H1 (cell line): ENCODE measurements at regions not wholly inside any gene's neighbourhood (a gene's known extent, or its start where the extent isn't known, plus 50 kb on each side); places are given as distances from the start of the nearest gene placed in this dataset.
A peak's percentile ranks its signal among the peaks of the same experiment; 100 is the strongest.

ENCODE experiments used
- CTCF ChIA-PET: fragments of 300-600 bp; sonication (Branson Sonifier 250); formaldehyde crosslinking; loops from one replicate; lab custom pipeline; 2021; ENCODE audit not compliant: partially characterized antibody; lab: Charles Lee
- POLR2A ChIA-PET: fragments of 300-600 bp; sonication (Branson Sonifier 250); formaldehyde crosslinking; loops from one replicate; lab custom pipeline; 2021; ENCODE audit warnings: inconsistent platforms; ENCODE audit not compliant: partially characterized antibody; lab: Charles Lee
- DNase-seq, 2 experiments: peaks; one replicate each; pipeline versions ENCODE4 v3.0.0 to v3.0.0-alpha.2; 2010 to 2022; ENCODE audit warnings: low spot score in 2 of 2, low read depth in 1 of 2, mixed read lengths in 1 of 2
- FAIRE-seq: peaks from 2 replicates; lab custom pipeline; 2011; peaks lifted over from hg19 to GRCh38; lab: Jason Lieb, UNC
- H2AFZ ChIP-seq: 2 replicates; pipeline ENCODE4 v1.8.1; 2012; ENCODE audit warnings: low read length, inconsistent platforms
- H2AK5ac ChIP-seq: 2 replicates; pipeline ENCODE4 v1.6.1; 2013; ENCODE audit warnings: low read depth, low read length
- H2BK120ac ChIP-seq: replicated peaks from 2 replicates; pipeline ENCODE3; 2013; ENCODE audit warnings: low read depth, low read length, inconsistent platforms
- H2BK12ac ChIP-seq: 2 replicates; pipeline ENCODE4 v1.6.1; 2013; ENCODE audit warnings: low read depth, low read length
- H2BK15ac ChIP-seq: 2 replicates; pipeline ENCODE4 v1.6.1; 2013; ENCODE audit warnings: low read length
- H2BK20ac ChIP-seq: 2 replicates; pipeline ENCODE4 v1.6.1; 2013; ENCODE audit warnings: low read length
- H2BK5ac ChIP-seq: 2 replicates; pipeline ENCODE4 v1.6.1; 2013; ENCODE audit warnings: low read depth, low read length
- H3K14ac ChIP-seq: 2 replicates; pipeline ENCODE4 v1.6.1; 2013; ENCODE audit warnings: inconsistent platforms; ENCODE audit not compliant: insufficient read length
- H3K18ac ChIP-seq: 2 replicates; pipeline ENCODE4 v1.6.1; 2013; ENCODE audit warnings: low read length; ENCODE audit errors: extremely low read depth
- H3K23ac ChIP-seq: 2 replicates; pipeline ENCODE4 v1.6.1; 2013; ENCODE audit warnings: inconsistent platforms; ENCODE audit not compliant: insufficient read length
- H3K23me2 ChIP-seq: 2 replicates; pipeline ENCODE4 v1.6.1; 2013; ENCODE audit warnings: low read depth, low read length
- H3K27ac ChIP-seq: 2 replicates; pipeline ENCODE4 v1.6.1; 2011; ENCODE audit warnings: low read depth, low read length, inconsistent platforms
- H3K27me3 ChIP-seq, 4 experiments: replicated peaks in 1 of 4; 1 replicate in 1 of 4; 2 replicates in 3 of 4; pipeline versions ENCODE4 v1.6.1 to v1.8.1; 2011 to 2013; ENCODE audit warnings: low read length in 3 of 4, mild to moderate bottlenecking in 3 of 4, inconsistent platforms in 2 of 4, mixed read lengths in 2 of 4, moderate library complexity in 1 of 4; ENCODE audit not compliant: control insufficient read depth in 3 of 4, insufficient read depth in 3 of 4; ENCODE audit errors: extremely low read depth in 1 of 4
- H3K36me3 ChIP-seq, 4 experiments: 2 replicates each; pipeline versions ENCODE4 v1.6.1 to v1.8.1; 2011 to 2013; ENCODE audit warnings: mild to moderate bottlenecking in 4 of 4, low read length in 3 of 4, moderate library complexity in 2 of 4, control low read depth in 1 of 4, inconsistent platforms in 1 of 4; ENCODE audit not compliant: insufficient read depth in 4 of 4, control insufficient read depth in 2 of 4
- H3K4ac ChIP-seq: replicated peaks from 2 replicates; pipeline ENCODE3; 2013; ENCODE audit warnings: low read length, low read depth, mixed read lengths, inconsistent platforms; ENCODE audit not compliant: insufficient read length
- H3K4me1 ChIP-seq, 4 experiments: replicated peaks in 1 of 4; 1 replicate in 1 of 4; 2 replicates in 3 of 4; pipeline versions ENCODE4 v1.6.1 to v1.8.1; 2011 to 2013; ENCODE audit warnings: low read length in 3 of 4, inconsistent platforms in 2 of 4, mixed read lengths in 1 of 4; ENCODE audit not compliant: insufficient read depth in 4 of 4, control insufficient read depth in 3 of 4
- H3K4me2 ChIP-seq, 2 experiments: 2 replicates each; pipeline versions ENCODE4 v1.6.1 to v1.8.1; 2011 to 2013; ENCODE audit warnings: low read depth in 2 of 2, low read length in 2 of 2, control low read depth in 1 of 2, inconsistent platforms in 1 of 2, mild to moderate bottlenecking in 1 of 2; ENCODE audit not compliant: insufficient read depth in 1 of 2
- H3K4me3 ChIP-seq, 4 experiments: fragments of 200-600, 300-600 bp in 1 of 4; sonication (generic), shearing (Covaris generic), sonication (Bioruptor Twin) in 1 of 4; 2 replicates each; pipeline versions ENCODE4 v1.5.1 to v1.8.1; 2011 to 2016; ENCODE audit warnings: low read length in 4 of 4, low read depth in 3 of 4, control low read depth in 2 of 4, inconsistent platforms in 2 of 4, mild to moderate bottlenecking in 2 of 4, mixed read lengths in 1 of 4, moderate library complexity in 1 of 4; ENCODE audit not compliant: insufficient read depth in 2 of 4; ENCODE audit errors: extremely low read depth in 1 of 4
- H3K56ac ChIP-seq: replicated peaks from 2 replicates; pipeline ENCODE3; 2013; ENCODE audit warnings: low read depth, mild to moderate bottlenecking, mixed read lengths, low read length, inconsistent platforms; ENCODE audit not compliant: insufficient read length
- H3K79me1 ChIP-seq: 2 replicates; pipeline ENCODE4 v1.6.1; 2013; ENCODE audit warnings: low read depth, low read length, control low read depth
- H3K79me2 ChIP-seq, 2 experiments: 2 replicates each; pipeline versions ENCODE4 v1.6.1 to v1.8.1; 2012 to 2013; ENCODE audit warnings: low read length in 2 of 2, mild to moderate bottlenecking in 2 of 2, inconsistent platforms in 1 of 2; ENCODE audit not compliant: insufficient read depth in 2 of 2, control insufficient read depth in 1 of 2
- H3K9ac ChIP-seq, 4 experiments: replicated peaks in 1 of 4; 1 replicate in 1 of 4; 2 replicates in 3 of 4; pipeline versions ENCODE4 v1.6.1 to v1.8.1; 2011 to 2013; ENCODE audit warnings: low read depth in 3 of 4, low read length in 3 of 4, control low read depth in 2 of 4, mild to moderate bottlenecking in 2 of 4, moderate library complexity in 2 of 4, inconsistent platforms in 1 of 4; ENCODE audit errors: extremely low read depth in 1 of 4
- H3K9me3 ChIP-seq, 2 experiments: 2 replicates each; pipeline versions ENCODE4 v1.6.1 to v1.8.1; 2012 to 2013; ENCODE audit warnings: mild to moderate bottlenecking in 2 of 2, moderate library complexity in 2 of 2, control low read depth in 1 of 2, inconsistent platforms in 1 of 2, low read depth in 1 of 2, low read length in 1 of 2, mixed read lengths in 1 of 2; ENCODE audit not compliant: insufficient read depth in 2 of 2
- H4K20me1 ChIP-seq, 2 experiments: replicated peaks in 1 of 2; 2 replicates each; pipeline versions ENCODE3 to v1.8.1; 2011 to 2013; ENCODE audit warnings: inconsistent platforms in 2 of 2, low read length in 2 of 2, mild to moderate bottlenecking in 1 of 2; ENCODE audit not compliant: insufficient read depth in 2 of 2, control insufficient read depth in 1 of 2
- H4K5ac ChIP-seq: 2 replicates; pipeline ENCODE4 v1.6.1; 2013; ENCODE audit warnings: low read length, low read depth, mixed read lengths, inconsistent platforms; ENCODE audit not compliant: insufficient read length
- H4K8ac ChIP-seq: 2 replicates; pipeline ENCODE4 v1.8.0; 2013; ENCODE audit warnings: mild to moderate bottlenecking, moderate library complexity, low read length, inconsistent platforms; ENCODE audit not compliant: insufficient read depth; ENCODE audit errors: extremely low read depth
- H4K91ac ChIP-seq: replicated peaks from 2 replicates; pipeline ENCODE3; 2013; ENCODE audit warnings: low read length, mixed read lengths, inconsistent platforms; ENCODE audit not compliant: insufficient read length
- CBX5 ChIP-seq: fragments of 300-800, 300-1000 bp; sonication (generic); IDR thresholded peaks from 2 replicates; pipeline ENCODE4 v1.7.1; 2016; ENCODE audit warnings: antibody characterized with exemption, low read length, low read depth
- CREB1 ChIP-seq: IDR thresholded peaks from 2 replicates; pipeline ENCODE4 v1.6.1; 2012; ENCODE audit warnings: inconsistent platforms
- EGR1 ChIP-seq: IDR thresholded peaks from 2 replicates; pipeline ENCODE4 v1.6.1; 2011; ENCODE audit warnings: low read depth, low read length, borderline replicate concordance
- GTF2F1 ChIP-seq: IDR thresholded peaks from 2 replicates; pipeline ENCODE4 v1.6.1; 2012; ENCODE audit warnings: low read depth, low read length, improper control_type of control experiment, borderline replicate concordance
- JUN ChIP-seq: IDR thresholded peaks from 2 replicates; pipeline ENCODE4 v1.6.1; 2011; ENCODE audit warnings: low read depth, mild to moderate bottlenecking, improper control_type of control experiment, low read length
- NRF1 ChIP-seq: IDR thresholded peaks from 2 replicates; pipeline ENCODE4 v1.6.1; 2011; ENCODE audit warnings: mild to moderate bottlenecking, low read depth, low read length, improper control_type of control experiment
- RXRA ChIP-seq: IDR thresholded peaks from 2 replicates; pipeline ENCODE4 v1.6.1; 2011; ENCODE audit warnings: low read depth, mild to moderate bottlenecking, low read length, moderate library complexity; ENCODE audit not compliant: insufficient read depth
- SIN3A ChIP-seq, 2 experiments: IDR thresholded peaks in 1 of 2; conservative IDR thresholded peaks in 1 of 2; 2 replicates each; pipeline ENCODE4 v1.6.1; 2011 to 2012; ENCODE audit warnings: low read length in 2 of 2, improper control_type of control experiment in 1 of 2, low read depth in 1 of 2, mild to moderate bottlenecking in 1 of 2
- SIRT6 ChIP-seq: IDR thresholded peaks from one replicate; pipeline ENCODE4 v1.7.1; 2012; ENCODE audit warnings: low read length, inconsistent platforms
- SP2 ChIP-seq: IDR thresholded peaks from 2 replicates; pipeline ENCODE4 v1.6.1; 2012; ENCODE audit warnings: mild to moderate bottlenecking, low read length, inconsistent platforms
- TAF1 ChIP-seq: IDR thresholded peaks from 2 replicates; pipeline ENCODE4 v1.6.1; 2011; ENCODE audit warnings: mild to moderate bottlenecking, low read depth, low read length
- WGBS, 2 experiments: shearing (Covaris generic) in 1 of 2; methylation state at CpG; one replicate each; pipeline versions ENCODE4 v1.1.6 to v1.1.7; 2013 to 2015; ENCODE audit warnings: low lambda C conversion rate in 2 of 2, mixed read lengths in 2 of 2, inconsistent platforms in 1 of 2, low coverage in 1 of 2, missing lambda C conversion rate in 1 of 2; ENCODE audit not compliant: insufficient replicate concordance in 2 of 2, insufficient coverage in 1 of 2, insufficient read length in 1 of 2; ENCODE audit errors: extremely low coverage in 1 of 2, missing lambda C conversion rate in 1 of 2; 5-methylcytosine and 5-hydroxymethylcytosine counted together
- TF ChIP-seq, protein P1 (sequence below), 3 experiments: IDR thresholded peaks; 1 replicate in 2 of 3; 2 replicates in 1 of 3; pipeline versions ENCODE4 v1.5.1 to v1.6.1; 2011; ENCODE audit warnings: low read length in 3 of 3, mild to moderate bottlenecking in 3 of 3, inconsistent platforms in 2 of 3, low read depth in 1 of 3, moderate library complexity in 1 of 3; ENCODE audit not compliant: insufficient read depth in 1 of 3; ENCODE audit errors: control extremely low read depth in 1 of 3

DNA sequence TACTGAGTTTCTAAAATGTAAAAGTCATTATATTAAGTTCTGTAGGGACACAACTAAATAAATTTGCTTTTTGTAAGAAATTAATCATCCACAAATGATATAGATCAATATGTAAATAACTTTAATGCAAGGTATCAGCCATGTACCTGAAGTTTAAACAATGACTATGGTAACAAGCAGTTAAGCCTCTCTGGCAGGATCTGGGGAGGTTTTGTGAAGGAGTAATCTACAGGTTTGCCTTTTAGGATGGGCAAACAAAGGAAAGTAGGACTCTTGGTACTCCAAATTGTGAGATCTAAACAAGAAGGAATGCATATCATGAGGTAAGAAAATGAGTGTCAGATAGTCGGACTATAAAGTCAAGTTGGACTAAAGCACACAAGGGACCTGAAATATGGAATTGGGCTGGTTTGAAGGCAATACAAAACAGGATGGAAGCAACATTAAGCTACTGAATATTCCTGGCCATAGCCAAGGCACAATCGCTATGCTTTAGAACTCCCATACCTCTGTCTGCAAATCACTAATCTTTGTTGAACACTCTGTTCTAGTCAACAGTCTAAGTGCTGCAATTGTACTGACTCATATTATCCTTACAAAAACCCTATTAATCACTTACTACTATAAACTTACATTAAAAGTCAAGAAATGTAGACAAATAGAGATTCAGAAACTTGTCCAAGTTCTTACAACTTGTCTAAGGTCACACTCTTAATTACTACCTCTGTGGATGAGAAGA lies 412.8 kb downstream of the DIPK2A start:
- H2BK20ac ChIP-seq = no peak overlapping the region
- 0 out of 2 replicates have a peak overlapping the region, but pooled peaks have one; percentile 1 for H2AFZ ChIP-seq
- no peak overlapping the region for H3K14ac ChIP-seq
- H4K8ac ChIP-seq = no peak overlapping the region
- no peak overlapping the region for H3K23ac ChIP-seq
- peaks cover 0 to 6% (median 0%) of the 10 kb centered on the region in 4 experiments; a peak in 1 of 7 replicates for H3K4me1 ChIP-seq
- no peak overlapping the region for H3K27ac ChIP-seq
- no peak overlapping the region for H3K18ac ChIP-seq
- CTCF ChIA-PET = no interaction called here
- H2BK12ac ChIP-seq = no peak overlapping the region
- H4K91ac ChIP-seq = no peak overlapping the region
- H3K4me2 ChIP-seq = no peak overlapping the region
- H4K20me1 ChIP-seq = no peaks in the 10 kb centered on the region
- H2BK5ac ChIP-seq = no peak overlapping the region
- POLR2A ChIA-PET = no interaction called here
- no peaks in the 10 kb centered on the region for H3K23me2 ChIP-seq
- H4K5ac ChIP-seq = no peak overlapping the region
- DNase-seq (no peak), FAIRE-seq (peak; percentile 19)
- no peak overlapping the region for H2BK15ac ChIP-seq
- H3K4me3 ChIP-seq = no peak overlapping the region
- WGBS, 2 experiments = 93% methylated on average over 2 of the region's 2 CpGs; no CpG with 5 or more reads in 1 of the 2 experiments
- no peaks in the 10 kb centered on the region for H3K27me3 ChIP-seq
- no peaks in the 10 kb centered on the region for H3K9me3 ChIP-seq
- no peaks in the 10 kb centered on the region for H3K79me1 ChIP-seq
- H2AK5ac ChIP-seq = no peak overlapping the region
- H3K9ac ChIP-seq = no peak overlapping the region
- H3K36me3 ChIP-seq = no peaks in the 10 kb centered on the region
- no peak overlapping the region for H3K4ac ChIP-seq
- H3K56ac ChIP-seq = no peak overlapping the region
- H2BK120ac ChIP-seq = no peak overlapping the region
- H3K79me2 ChIP-seq = no peaks in the 10 kb centered on the region
- TF ChIP-seq CREB1 (no peak), TAF1 (no peak), JUN (no peak), EGR1 (no peak), SIN3A (conservative IDR thresholded peaks at IDR 0.05 in 1 of 2, IDR thresholded peaks at IDR 0.05 in 1 of 2; ENCODE audit: low read depth in 1 of 2, low read length in 2 of 2) (no peak), RXRA (no peak), NRF1 (no peak), CBX5 (no peak), SIRT6 (no peak), SP2 (no peak), GTF2F1 (no peak)
- TF ChIP-seq, protein P1, sequence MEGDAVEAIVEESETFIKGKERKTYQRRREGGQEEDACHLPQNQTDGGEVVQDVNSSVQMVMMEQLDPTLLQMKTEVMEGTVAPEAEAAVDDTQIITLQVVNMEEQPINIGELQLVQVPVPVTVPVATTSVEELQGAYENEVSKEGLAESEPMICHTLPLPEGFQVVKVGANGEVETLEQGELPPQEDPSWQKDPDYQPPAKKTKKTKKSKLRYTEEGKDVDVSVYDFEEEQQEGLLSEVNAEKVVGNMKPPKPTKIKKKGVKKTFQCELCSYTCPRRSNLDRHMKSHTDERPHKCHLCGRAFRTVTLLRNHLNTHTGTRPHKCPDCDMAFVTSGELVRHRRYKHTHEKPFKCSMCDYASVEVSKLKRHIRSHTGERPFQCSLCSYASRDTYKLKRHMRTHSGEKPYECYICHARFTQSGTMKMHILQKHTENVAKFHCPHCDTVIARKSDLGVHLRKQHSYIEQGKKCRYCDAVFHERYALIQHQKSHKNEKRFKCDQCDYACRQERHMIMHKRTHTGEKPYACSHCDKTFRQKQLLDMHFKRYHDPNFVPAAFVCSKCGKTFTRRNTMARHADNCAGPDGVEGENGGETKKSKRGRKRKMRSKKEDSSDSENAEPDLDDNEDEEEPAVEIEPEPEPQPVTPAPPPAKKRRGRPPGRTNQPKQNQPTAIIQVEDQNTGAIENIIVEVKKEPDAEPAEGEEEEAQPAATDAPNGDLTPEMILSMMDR (IDR thresholded peaks at IDR 0.05; ENCODE audit: control extremely low read depth in 1 of 3, insufficient read depth in 1 of 3, low read depth in 1 of 3, low read length in 3 of 3) = no peak
